GM12872 (cell line): ENCODE measurements at regions not wholly inside any gene's neighbourhood (a gene's known extent, or its start where the extent isn't known, plus 50 kb on each side); places are given as distances from the start of the nearest gene placed in this dataset.

Source experiments
- CTCF ChIP-seq: IDR thresholded peaks from 3 replicates; pipeline ENCODE4 v1.5.1; 2011; ENCODE audit warnings: low read depth, mild to moderate bottlenecking, low read length, moderate library complexity; ENCODE audit not compliant: insufficient read depth

- TF ChIP-seq CTCF = no peak
Observed at GRCh38 chr1:228929476-228930027, 194.3 kb downstream of the RHOU start.

GRCh38 chr1:228930479-228930957 is 195.2 kb downstream of the RHOU start:
- no peak for TF ChIP-seq CTCF

GRCh38 chr1:228933753-228934152 is 198.5 kb downstream of the RHOU start:
- no peak for TF ChIP-seq CTCF

GRCh38 chr1:228935198-228935663 is 200.0 kb downstream of the RHOU start:
- TF ChIP-seq CTCF = no peak

GRCh38 chr1:228935855-228936727 is 200.8 kb downstream of the RHOU start:
- no peak for TF ChIP-seq CTCF

GRCh38 chr1:228936881-228937280 is 201.6 kb downstream of the RHOU start:
- no peak for TF ChIP-seq CTCF

GRCh38 chr1:228937351-228937750 is 202.1 kb downstream of the RHOU start:
- no peak for TF ChIP-seq CTCF
